A549 (cell line): ENCODE measurements at regions not wholly inside any gene's neighbourhood (a gene's known extent, or its start where the extent isn't known, plus 50 kb on each side); places are given as distances from the start of the nearest gene placed in this dataset.

ENCODE experiments used
- ATAC-seq, 2 experiments: fragments of 200-7000 bp in 1 of 2; fragments of >200 bp in 1 of 2; cut with Nextera tagmentation in 1 of 2; cut with Tn5 transposase in 1 of 2; 3 replicates each; pipeline versions ENCODE4 v1.8.0 to v1.9.1; 2018 to 2020; ENCODE audit warnings: mild to moderate bottlenecking in 1 of 2, moderate library complexity in 1 of 2
- CTCF ChIA-PET: fragments of 300-600 bp; sonication (Branson Sonifier 250); formaldehyde crosslinking; extraction: SDS; loops from one replicate; lab custom pipeline; 2021; ENCODE audit warnings: antibody characterized with exemption, inconsistent platforms; lab: Yijun Ruan, JAX
- POLR2A ChIA-PET: fragments of 350-600 bp; formaldehyde crosslinking; extraction: SDS; loops from one replicate; lab custom pipeline; 2021; ENCODE audit warnings: antibody characterized with exemption, inconsistent platforms; lab: Yijun Ruan, JAX
- DNase-seq, 2 experiments: peaks; one replicate each; pipeline versions ENCODE4 v3.0.0 to v3.0.0-alpha.2; 2011 to 2016; ENCODE audit warnings: low read depth in 1 of 2, low spot score in 1 of 2
- FAIRE-seq: peaks from 2 replicates; lab custom pipeline; 2011; peaks lifted over from hg19 to GRCh38; lab: Jason Lieb, UNC
- H3K27ac ChIP-seq, 2 experiments: fragments of >200 bp; sonication (Bioruptor Twin); formaldehyde crosslinking; 3 replicates each; pipeline ENCODE4 v1.5.1; 2016 to 2017
- H3K4me1 ChIP-seq: fragments of >200 bp; sonication (Bioruptor Twin); formaldehyde crosslinking; 3 replicates; pipeline ENCODE4 v1.6.1; 2016
- H3K4me2 ChIP-seq: fragments of >200 bp; sonication (Bioruptor Twin); formaldehyde crosslinking; 3 replicates; pipeline ENCODE4 v1.6.1; 2016
- H3K4me3 ChIP-seq: fragments of >200 bp; sonication (Bioruptor Twin); formaldehyde crosslinking; 3 replicates; pipeline ENCODE4 v1.5.1; 2016
- H3K9me3 ChIP-seq: fragments of >200 bp; sonication (Bioruptor Twin); formaldehyde crosslinking; 3 replicates; pipeline ENCODE4 v1.6.1; 2016
- CBX2 ChIP-seq: fragments of 200-600 bp; sonication (generic); IDR thresholded peaks from 2 replicates; pipeline ENCODE4 v1.6.1; 2016; ENCODE audit warnings: low read depth, mild to moderate bottlenecking, borderline replicate concordance
- CHD2 ChIP-seq: fragments of 150-350 bp; IDR thresholded peaks from 2 replicates; pipeline ENCODE4 v1.6.1; 2014; ENCODE audit warnings: low read length; ENCODE audit not compliant: partially characterized antibody
- EHF ChIP-seq: fragments of 250-450 bp; sonication (Bioruptor Pico); IDR thresholded peaks from 2 replicates; pipeline ENCODE4 v1.5.0; 2020; ENCODE audit warnings: mild to moderate bottlenecking
- EP300 ChIP-seq, 2 experiments: fragments of >200 bp; sonication (Bioruptor Twin); formaldehyde crosslinking; IDR thresholded peaks; 2 replicates in 1 of 2; 3 replicates in 1 of 2; pipeline ENCODE4 v1.6.1; 2016 to 2017
- FOSB ChIP-seq: fragments of 250-450 bp; sonication (Bioruptor Pico); IDR thresholded peaks from 2 replicates; pipeline ENCODE4 v1.5.0; 2020; ENCODE audit warnings: mild to moderate bottlenecking, moderate library complexity
- GATA3 ChIP-seq: IDR thresholded peaks from 2 replicates; pipeline ENCODE4 v1.6.1; 2012; ENCODE audit warnings: borderline replicate concordance
- MAFK ChIP-seq: fragments of 450-650 bp; IDR thresholded peaks from 2 replicates; pipeline ENCODE4 v1.6.1; 2014; ENCODE audit not compliant: partially characterized antibody
- NFE2L2 ChIP-seq: fragments of 150-350 bp; conservative IDR thresholded peaks from 2 replicates; pipeline ENCODE4 v1.6.1; 2014; ENCODE audit warnings: low read length
- PHF8 ChIP-seq: fragments of 200-600 bp; sonication (generic); IDR thresholded peaks from 2 replicates; pipeline ENCODE4 v1.6.1; 2016; ENCODE audit warnings: low read depth, mild to moderate bottlenecking, antibody characterized with exemption, moderate library complexity, borderline replicate concordance
- RCOR1 ChIP-seq: fragments of 150-350 bp; IDR thresholded peaks from 2 replicates; pipeline ENCODE4 v1.6.1; 2014; ENCODE audit warnings: antibody characterized with exemption, low read length, low read depth
- ZC3H11A ChIP-seq: fragments of 450-650 bp; IDR thresholded peaks from 2 replicates; pipeline ENCODE4 v1.6.1; 2014; ENCODE audit warnings: antibody characterized with exemption, mild to moderate bottlenecking
- WGBS: methylation state at CpG from one replicate; pipeline ENCODE4 v1.1.6; 2017; ENCODE audit errors: missing lambda C conversion rate; 5-methylcytosine and 5-hydroxymethylcytosine counted together
- TF ChIP-seq, protein P1 (sequence below): fragments of 150-350 bp; IDR thresholded peaks from 2 replicates; pipeline ENCODE4 v1.6.1; 2014; ENCODE audit warnings: low read depth, mild to moderate bottlenecking, low read length
- TF ChIP-seq, protein P2 (sequence below): fragments of >200 bp; sonication (Bioruptor Twin); formaldehyde crosslinking; IDR thresholded peaks from 3 replicates; pipeline ENCODE4 v1.5.1; 2016
- TF ChIP-seq, protein P3 (sequence below): fragments of 200-600 bp; sonication (generic); IDR thresholded peaks from 2 replicates; pipeline ENCODE4 v1.6.1; 2016; ENCODE audit warnings: antibody characterized with exemption, mild to moderate bottlenecking, moderate library complexity

DNA sequence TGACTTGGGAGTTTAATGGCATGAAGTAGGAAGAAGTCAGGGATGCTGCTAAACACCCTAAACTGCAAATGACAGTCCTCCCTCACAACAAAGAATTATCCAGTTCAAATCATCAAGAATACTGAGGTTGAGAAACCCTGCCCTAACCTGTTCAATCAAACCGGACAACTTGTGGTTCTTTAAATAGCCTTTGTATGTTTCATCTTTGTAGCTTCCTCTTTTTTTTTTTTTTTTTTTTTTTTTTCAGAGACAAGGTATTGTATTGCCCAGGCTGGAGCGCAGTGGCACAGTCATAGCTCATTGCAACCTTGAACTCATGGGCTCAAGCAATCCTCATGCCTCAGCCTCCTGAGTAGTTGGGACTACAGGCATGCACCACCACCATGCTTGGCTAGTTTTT is 52.5 kb upstream of the TTC29 start:
- FAIRE-seq (no peak), ATAC-seq (no peak), DNase-seq (no peak)
- no peak overlapping the region for H3K27ac ChIP-seq
- CTCF ChIA-PET: no interaction called here
- H3K9me3 ChIP-seq: no peaks in the 10 kb centered on the region
- no peak overlapping the region for H3K4me2 ChIP-seq
- no peak for TF ChIP-seq RCOR1
- TF ChIP-seq, protein P1, sequence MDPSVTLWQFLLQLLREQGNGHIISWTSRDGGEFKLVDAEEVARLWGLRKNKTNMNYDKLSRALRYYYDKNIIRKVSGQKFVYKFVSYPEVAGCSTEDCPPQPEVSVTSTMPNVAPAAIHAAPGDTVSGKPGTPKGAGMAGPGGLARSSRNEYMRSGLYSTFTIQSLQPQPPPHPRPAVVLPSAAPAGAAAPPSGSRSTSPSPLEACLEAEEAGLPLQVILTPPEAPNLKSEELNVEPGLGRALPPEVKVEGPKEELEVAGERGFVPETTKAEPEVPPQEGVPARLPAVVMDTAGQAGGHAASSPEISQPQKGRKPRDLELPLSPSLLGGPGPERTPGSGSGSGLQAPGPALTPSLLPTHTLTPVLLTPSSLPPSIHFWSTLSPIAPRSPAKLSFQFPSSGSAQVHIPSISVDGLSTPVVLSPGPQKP: no peak
- TF ChIP-seq, protein P2, sequence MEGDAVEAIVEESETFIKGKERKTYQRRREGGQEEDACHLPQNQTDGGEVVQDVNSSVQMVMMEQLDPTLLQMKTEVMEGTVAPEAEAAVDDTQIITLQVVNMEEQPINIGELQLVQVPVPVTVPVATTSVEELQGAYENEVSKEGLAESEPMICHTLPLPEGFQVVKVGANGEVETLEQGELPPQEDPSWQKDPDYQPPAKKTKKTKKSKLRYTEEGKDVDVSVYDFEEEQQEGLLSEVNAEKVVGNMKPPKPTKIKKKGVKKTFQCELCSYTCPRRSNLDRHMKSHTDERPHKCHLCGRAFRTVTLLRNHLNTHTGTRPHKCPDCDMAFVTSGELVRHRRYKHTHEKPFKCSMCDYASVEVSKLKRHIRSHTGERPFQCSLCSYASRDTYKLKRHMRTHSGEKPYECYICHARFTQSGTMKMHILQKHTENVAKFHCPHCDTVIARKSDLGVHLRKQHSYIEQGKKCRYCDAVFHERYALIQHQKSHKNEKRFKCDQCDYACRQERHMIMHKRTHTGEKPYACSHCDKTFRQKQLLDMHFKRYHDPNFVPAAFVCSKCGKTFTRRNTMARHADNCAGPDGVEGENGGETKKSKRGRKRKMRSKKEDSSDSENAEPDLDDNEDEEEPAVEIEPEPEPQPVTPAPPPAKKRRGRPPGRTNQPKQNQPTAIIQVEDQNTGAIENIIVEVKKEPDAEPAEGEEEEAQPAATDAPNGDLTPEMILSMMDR: no peak
- TF ChIP-seq PHF8: no peak
- no peak for TF ChIP-seq CBX2
- TF ChIP-seq EHF (CRISPR knock-in tag): no peak
- no peak for TF ChIP-seq FOSB (CRISPR knock-in tag)
- TF ChIP-seq NFE2L2: no peak
- no peak for TF ChIP-seq CHD2
- TF ChIP-seq, protein P3, sequence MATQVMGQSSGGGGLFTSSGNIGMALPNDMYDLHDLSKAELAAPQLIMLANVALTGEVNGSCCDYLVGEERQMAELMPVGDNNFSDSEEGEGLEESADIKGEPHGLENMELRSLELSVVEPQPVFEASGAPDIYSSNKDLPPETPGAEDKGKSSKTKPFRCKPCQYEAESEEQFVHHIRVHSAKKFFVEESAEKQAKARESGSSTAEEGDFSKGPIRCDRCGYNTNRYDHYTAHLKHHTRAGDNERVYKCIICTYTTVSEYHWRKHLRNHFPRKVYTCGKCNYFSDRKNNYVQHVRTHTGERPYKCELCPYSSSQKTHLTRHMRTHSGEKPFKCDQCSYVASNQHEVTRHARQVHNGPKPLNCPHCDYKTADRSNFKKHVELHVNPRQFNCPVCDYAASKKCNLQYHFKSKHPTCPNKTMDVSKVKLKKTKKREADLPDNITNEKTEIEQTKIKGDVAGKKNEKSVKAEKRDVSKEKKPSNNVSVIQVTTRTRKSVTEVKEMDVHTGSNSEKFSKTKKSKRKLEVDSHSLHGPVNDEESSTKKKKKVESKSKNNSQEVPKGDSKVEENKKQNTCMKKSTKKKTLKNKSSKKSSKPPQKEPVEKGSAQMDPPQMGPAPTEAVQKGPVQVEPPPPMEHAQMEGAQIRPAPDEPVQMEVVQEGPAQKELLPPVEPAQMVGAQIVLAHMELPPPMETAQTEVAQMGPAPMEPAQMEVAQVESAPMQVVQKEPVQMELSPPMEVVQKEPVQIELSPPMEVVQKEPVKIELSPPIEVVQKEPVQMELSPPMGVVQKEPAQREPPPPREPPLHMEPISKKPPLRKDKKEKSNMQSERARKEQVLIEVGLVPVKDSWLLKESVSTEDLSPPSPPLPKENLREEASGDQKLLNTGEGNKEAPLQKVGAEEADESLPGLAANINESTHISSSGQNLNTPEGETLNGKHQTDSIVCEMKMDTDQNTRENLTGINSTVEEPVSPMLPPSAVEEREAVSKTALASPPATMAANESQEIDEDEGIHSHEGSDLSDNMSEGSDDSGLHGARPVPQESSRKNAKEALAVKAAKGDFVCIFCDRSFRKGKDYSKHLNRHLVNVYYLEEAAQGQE: no peak
- no peak overlapping the region for H3K4me3 ChIP-seq
- 55% methylated on average over 2 of the region's 2 CpGs for WGBS
- no peaks in the 10 kb centered on the region for H3K4me1 ChIP-seq
- POLR2A ChIA-PET: no interaction called here

DNA sequence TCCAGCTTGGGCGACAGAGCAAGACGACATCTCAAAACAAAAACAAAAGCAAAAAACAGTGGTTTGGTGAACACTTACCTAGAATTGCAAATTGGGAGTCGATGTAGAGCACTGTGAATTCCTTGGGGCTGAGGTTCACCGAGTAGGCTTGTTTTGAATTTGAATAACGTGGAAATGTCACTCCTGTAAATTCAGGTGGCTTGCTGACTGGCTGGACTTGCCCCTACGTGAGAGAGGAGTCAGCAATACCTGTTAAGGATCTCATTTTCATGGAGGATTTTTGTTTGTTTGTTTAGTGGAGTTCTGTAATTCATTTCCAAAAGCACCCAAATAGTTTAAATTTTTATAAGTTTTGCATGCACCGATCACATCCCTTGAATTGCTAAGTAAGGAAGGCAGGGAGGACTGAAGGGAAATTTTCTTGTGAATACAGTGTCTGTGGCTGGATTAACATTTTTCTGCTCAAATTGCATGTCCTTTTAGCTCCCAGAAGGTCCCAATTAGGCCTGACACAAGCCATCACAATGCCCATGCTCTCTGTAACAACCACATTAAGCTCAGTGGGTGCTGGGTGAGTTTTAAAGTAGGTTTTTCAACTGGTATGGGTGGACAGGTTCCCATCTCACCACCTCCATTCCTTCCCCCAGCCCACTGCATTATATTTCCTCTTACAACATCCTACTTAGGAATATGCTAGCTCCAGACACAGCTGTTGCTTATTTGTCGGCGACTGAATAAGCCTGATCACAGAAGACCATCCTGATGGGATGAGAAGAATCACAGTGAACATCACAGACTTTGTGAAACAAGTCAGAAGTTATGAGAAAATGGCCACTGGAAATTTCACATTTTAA is 58.5 kb upstream of the TTC29 start:
- TF ChIP-seq GATA3: no peak
- no peak for TF ChIP-seq ZC3H11A
- TF ChIP-seq EP300 (IDR thresholded peaks at IDR 0.05): no peak
- no peak for TF ChIP-seq FOSB (CRISPR knock-in tag)
- POLR2A ChIA-PET: no interaction called here
- WGBS: 50% methylated on average over 9 of the region's 9 CpGs
- no peak for ATAC-seq
- no peaks in the 10 kb centered on the region for H3K4me1 ChIP-seq
- DNase-seq: no peak
- CTCF ChIA-PET: interaction anchor here (1.0 kb wide), 1 partner anchor 14 kb away, joined by 3 read pairs; no protein-coding TSS in a partner anchor
- no peak for FAIRE-seq
- H3K4me3 ChIP-seq: no peak overlapping the region
- no peak overlapping the region for H3K4me2 ChIP-seq
- no peaks in the 10 kb centered on the region for H3K9me3 ChIP-seq
- no peak overlapping the region for H3K27ac ChIP-seq

DNA sequence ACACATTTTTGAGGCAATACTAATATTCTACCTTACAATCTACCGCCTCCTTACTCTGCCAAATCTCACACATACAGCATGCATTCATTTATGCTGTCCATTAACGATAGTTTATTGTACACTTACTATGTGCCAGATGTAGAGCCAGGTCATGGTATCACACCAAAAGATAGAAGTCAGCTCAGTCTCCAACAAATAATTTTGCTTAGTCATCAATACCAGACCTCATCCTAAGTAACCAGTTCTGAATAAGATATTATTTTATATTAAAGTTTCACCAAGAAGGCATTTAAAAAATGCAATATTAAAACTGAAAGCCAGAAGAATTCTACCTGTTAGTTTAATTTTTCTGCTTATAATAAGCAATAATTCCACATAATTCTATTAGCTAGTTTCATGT is 60.6 kb upstream of the TTC29 start:
- Histone ChIP-seq H3K27ac (no peak overlapping the region), H3K4me3 (no peak overlapping the region), H3K4me2 (no peak overlapping the region), H3K9me3 (no peaks in the 10 kb centered on the region), H3K4me1 (no peaks in the 10 kb centered on the region)
- ATAC-seq (no peak), FAIRE-seq (no peak), DNase-seq (no peak)
- WGBS: 67% methylated on average over 2 of the region's 2 CpGs
- no peak for TF ChIP-seq ZC3H11A
- peak; percentile 88 for TF ChIP-seq MAFK
- ChIA-PET POLR2A (no interaction called here), CTCF (interaction anchor here (1.2 to 2.2 kb wide), 2 partner anchors 13 to 95 kb away, joined by 3 to 11 read pairs; no protein-coding TSS in a partner anchor)
